Neural progenitor cell (in vitro differentiated cells): ENCODE measurements at regions not wholly inside any gene's neighbourhood (a gene's known extent, or its start where the extent isn't known, plus 50 kb on each side); places are given as distances from the start of the nearest gene placed in this dataset.

Experiments used
- EZH2 ChIP-seq: fragments of 200-600 bp; sonication (generic); IDR thresholded peaks from 2 replicates; pipeline ENCODE4 v1.6.1; 2017; ENCODE audit warnings: antibody characterized with exemption, mild to moderate bottlenecking, moderate library complexity
- EZH2phosphoT487 ChIP-seq: fragments of 200-600 bp; sonication (generic); IDR thresholded peaks from 2 replicates; pipeline ENCODE4 v1.6.1; 2017; ENCODE audit warnings: antibody characterized with exemption
- TF ChIP-seq, protein P1 (sequence below): fragments of 200-600 bp; sonication (generic); IDR thresholded peaks from 2 replicates; pipeline ENCODE4 v1.5.1; 2017; ENCODE audit warnings: antibody characterized with exemption, mild to moderate bottlenecking

DNA sequence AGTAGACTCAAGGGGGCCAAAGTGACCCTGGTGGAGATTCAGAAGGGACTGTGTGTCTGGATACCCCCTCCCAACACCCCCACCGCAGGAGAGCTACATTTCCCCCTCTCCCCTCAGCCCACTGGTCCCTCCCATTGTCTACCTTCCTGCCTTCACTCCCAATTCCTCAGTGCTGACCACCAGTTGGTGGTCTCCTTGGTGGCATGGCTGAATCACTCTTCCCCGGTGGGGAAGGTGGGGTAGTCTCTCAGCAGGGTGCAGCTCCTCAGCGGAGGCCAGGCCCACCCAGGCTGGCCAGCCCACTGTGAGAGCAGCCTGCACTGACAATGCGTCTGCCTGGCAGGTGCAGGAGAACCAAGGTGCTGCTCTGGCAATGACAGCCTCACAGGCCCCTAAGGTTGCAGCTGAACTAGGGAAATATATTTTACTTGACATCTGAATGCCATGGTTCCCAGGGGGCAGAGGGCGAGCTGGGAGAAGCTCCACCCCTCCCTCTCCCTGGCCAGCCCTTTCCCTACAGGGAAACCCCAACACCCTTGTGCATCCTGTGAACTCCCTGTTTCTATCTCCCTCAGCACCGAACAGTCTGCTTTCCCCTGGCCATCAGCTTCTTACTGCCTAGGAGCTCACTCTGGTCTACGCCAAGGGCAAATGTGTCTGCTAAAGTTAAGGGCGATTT is 62.6 kb upstream of the PAX8 start:
- TF ChIP-seq, protein P1, sequence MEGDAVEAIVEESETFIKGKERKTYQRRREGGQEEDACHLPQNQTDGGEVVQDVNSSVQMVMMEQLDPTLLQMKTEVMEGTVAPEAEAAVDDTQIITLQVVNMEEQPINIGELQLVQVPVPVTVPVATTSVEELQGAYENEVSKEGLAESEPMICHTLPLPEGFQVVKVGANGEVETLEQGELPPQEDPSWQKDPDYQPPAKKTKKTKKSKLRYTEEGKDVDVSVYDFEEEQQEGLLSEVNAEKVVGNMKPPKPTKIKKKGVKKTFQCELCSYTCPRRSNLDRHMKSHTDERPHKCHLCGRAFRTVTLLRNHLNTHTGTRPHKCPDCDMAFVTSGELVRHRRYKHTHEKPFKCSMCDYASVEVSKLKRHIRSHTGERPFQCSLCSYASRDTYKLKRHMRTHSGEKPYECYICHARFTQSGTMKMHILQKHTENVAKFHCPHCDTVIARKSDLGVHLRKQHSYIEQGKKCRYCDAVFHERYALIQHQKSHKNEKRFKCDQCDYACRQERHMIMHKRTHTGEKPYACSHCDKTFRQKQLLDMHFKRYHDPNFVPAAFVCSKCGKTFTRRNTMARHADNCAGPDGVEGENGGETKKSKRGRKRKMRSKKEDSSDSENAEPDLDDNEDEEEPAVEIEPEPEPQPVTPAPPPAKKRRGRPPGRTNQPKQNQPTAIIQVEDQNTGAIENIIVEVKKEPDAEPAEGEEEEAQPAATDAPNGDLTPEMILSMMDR, result no peak
- TF ChIP-seq EZH2, result no peak
- no peak for TF ChIP-seq EZH2phosphoT487
